CD14-positive monocyte (primary cell): ENCODE measurements at regions not wholly inside any gene's neighbourhood (a gene's known extent, or its start where the extent isn't known, plus 50 kb on each side); places are given as distances from the start of the nearest gene placed in this dataset.

Source experiments
- DNase-seq, 3 donors: peaks; one replicate each; pipeline ENCODE4 v3.0.0-alpha.2; 2011 to 2022
- H2AFZ ChIP-seq: 2 replicates; pipeline ENCODE4 v1.6.0; 2012; ENCODE audit warnings: mild to moderate bottlenecking, low read depth, low read length, inconsistent platforms; ENCODE audit not compliant: insufficient read depth, poor library complexity, severe bottlenecking
- H3K27ac ChIP-seq, 2 donors: 1 replicate in 1 of 2; 2 replicates in 1 of 2; pipeline ENCODE4 v1.5.1; 2012 to 2013; ENCODE audit warnings: low read length in 2 of 2, control low read depth in 1 of 2, inconsistent platforms in 1 of 2, low read depth in 1 of 2, mild to moderate bottlenecking in 1 of 2
- H3K27me3 ChIP-seq, 2 donors: one replicate each; pipeline versions ENCODE4 v1.6.0 to v1.6.1; 2011 to 2013; ENCODE audit warnings: low read length in 2 of 2; ENCODE audit not compliant: control insufficient read depth in 2 of 2, insufficient read depth in 2 of 2
- H3K36me3 ChIP-seq, 2 donors: replicated peaks in 1 of 2; 1 replicate in 1 of 2; 2 replicates in 1 of 2; pipeline versions ENCODE4 v1.5.1 to v1.6.1; 2012 to 2013; ENCODE audit warnings: low read length in 2 of 2, control low read depth in 1 of 2, inconsistent platforms in 1 of 2, mild to moderate bottlenecking in 1 of 2; ENCODE audit not compliant: insufficient read depth in 2 of 2, control insufficient read depth in 1 of 2
- H3K4me1 ChIP-seq, 2 donors: 1 replicate in 1 of 2; 2 replicates in 1 of 2; pipeline versions ENCODE4 v1.5.1 to v1.6.1; 2012 to 2013; ENCODE audit warnings: low read length in 2 of 2, control low read depth in 1 of 2, inconsistent platforms in 1 of 2, mild to moderate bottlenecking in 1 of 2, moderate library complexity in 1 of 2; ENCODE audit not compliant: insufficient read depth in 2 of 2, control insufficient read depth in 1 of 2
- H3K4me2 ChIP-seq: replicated peaks from 2 replicates; pipeline ENCODE3; 2012; ENCODE audit warnings: low read length, moderate library complexity, mild to moderate bottlenecking; ENCODE audit not compliant: poor library complexity, severe bottlenecking; ENCODE audit errors: extremely low read depth
- H3K4me3 ChIP-seq, 3 experiments: fragments of 200-600 bp in 1 of 3; sonication (generic) in 1 of 3; replicated peaks in 1 of 3; 1 replicate in 2 of 3; 2 replicates in 1 of 3; pipeline ENCODE4 v1.5.1; 2011 to 2013; ENCODE audit warnings: low read length in 3 of 3, mild to moderate bottlenecking in 3 of 3, control low read depth in 2 of 3, low read depth in 2 of 3, inconsistent platforms in 1 of 3, moderate library complexity in 1 of 3
- H3K79me2 ChIP-seq: 2 replicates; pipeline ENCODE4 v1.6.0; 2012; ENCODE audit warnings: mild to moderate bottlenecking, control low read depth, inconsistent platforms, low read length, moderate library complexity; ENCODE audit not compliant: insufficient read depth
- H3K9ac ChIP-seq: 2 replicates; pipeline ENCODE4 v1.6.0; 2017; ENCODE audit warnings: low read length, mild to moderate bottlenecking; ENCODE audit not compliant: insufficient read depth, poor library complexity, severe bottlenecking
- H3K9me3 ChIP-seq, 2 donors: replicated peaks in 1 of 2; 1 replicate in 1 of 2; 2 replicates in 1 of 2; pipeline versions ENCODE4 v1.5.1 to v1.6.1; 2012 to 2013; ENCODE audit warnings: low read length in 2 of 2, control low read depth in 1 of 2; ENCODE audit not compliant: control insufficient read depth in 1 of 2, insufficient read depth in 1 of 2
- H4K20me1 ChIP-seq: 2 replicates; pipeline ENCODE4 v1.6.0; 2012; ENCODE audit warnings: mild to moderate bottlenecking, low read length, control low read depth, moderate library complexity; ENCODE audit not compliant: insufficient read depth
- H3K27ac Mint-ChIP-seq, 7 donors: one replicate each; pipeline ENCODE4 v1.8.0; 2020; ENCODE audit warnings: mild to moderate bottlenecking in 7 of 7, mixed read lengths in 7 of 7, moderate library complexity in 6 of 7, inconsistent platforms in 2 of 7
- H3K27me3 Mint-ChIP-seq, 3 donors: one replicate each; pipeline ENCODE4 v1.8.0; 2021 to 2022; ENCODE audit warnings: low read depth in 3 of 3, mild to moderate bottlenecking in 3 of 3, mixed read lengths in 3 of 3, moderate library complexity in 3 of 3, inconsistent platforms in 1 of 3
- H3K36me3 Mint-ChIP-seq, 2 donors: one replicate each; pipeline ENCODE4 v1.8.0; 2020; ENCODE audit warnings: mixed read lengths in 2 of 2, inconsistent platforms in 1 of 2, mild to moderate bottlenecking in 1 of 2
- H3K4me1 Mint-ChIP-seq: one replicate; pipeline ENCODE4 v1.8.0; 2020; ENCODE audit warnings: mild to moderate bottlenecking, mixed read lengths
- H3K4me3 Mint-ChIP-seq, 2 donors: one replicate each; pipeline ENCODE4 v1.8.0; 2020; ENCODE audit warnings: mild to moderate bottlenecking in 2 of 2, mixed read lengths in 2 of 2, moderate library complexity in 1 of 2
- H3K9me3 Mint-ChIP-seq, 7 donors: one replicate each; pipeline ENCODE4 v1.8.0; 2020 to 2022; ENCODE audit warnings: mixed read lengths in 7 of 7, mild to moderate bottlenecking in 6 of 7, moderate library complexity in 6 of 7, inconsistent platforms in 2 of 7
- WGBS: methylation state at CpG from one replicate; pipeline ENCODE4 v1.1.5; 2013; ENCODE audit warnings: missing lambda C conversion rate; ENCODE audit not compliant: insufficient coverage; 5-methylcytosine and 5-hydroxymethylcytosine counted together
- intact Hi-C, 2 donors: fragments of 100-400 bp; cut with micrococcal nuclease; formaldehyde crosslinking; loops; one replicate each; pipeline versions ENCODE4 v1.15.0 to v1.15.1; 2023
- TF ChIP-seq, protein P1 (sequence below): fragments of 200-600 bp; IDR thresholded peaks from one replicate; pipeline ENCODE4 v1.8.0; 2022; ENCODE audit warnings: antibody characterized with exemption, mild to moderate bottlenecking

- no peak for DNase-seq
- H3K4me3 Mint-ChIP-seq, result no peak overlapping the region
- Histone ChIP-seq H3K4me1 (no peaks in the 10 kb centered on the region), H3K4me3 (no peak overlapping the region), H3K27me3 (no peaks in the 10 kb centered on the region), H3K9me3 (no peaks in the 10 kb centered on the region), H3K79me2 (no peaks in the 10 kb centered on the region), H2AFZ (no peak overlapping the region), H3K27ac (no peak overlapping the region), H4K20me1 (no peaks in the 10 kb centered on the region), H3K9ac (no peak overlapping the region), H3K36me3 (no peaks in the 10 kb centered on the region), H3K4me2 (no peak overlapping the region)
- TF ChIP-seq, protein P1, sequence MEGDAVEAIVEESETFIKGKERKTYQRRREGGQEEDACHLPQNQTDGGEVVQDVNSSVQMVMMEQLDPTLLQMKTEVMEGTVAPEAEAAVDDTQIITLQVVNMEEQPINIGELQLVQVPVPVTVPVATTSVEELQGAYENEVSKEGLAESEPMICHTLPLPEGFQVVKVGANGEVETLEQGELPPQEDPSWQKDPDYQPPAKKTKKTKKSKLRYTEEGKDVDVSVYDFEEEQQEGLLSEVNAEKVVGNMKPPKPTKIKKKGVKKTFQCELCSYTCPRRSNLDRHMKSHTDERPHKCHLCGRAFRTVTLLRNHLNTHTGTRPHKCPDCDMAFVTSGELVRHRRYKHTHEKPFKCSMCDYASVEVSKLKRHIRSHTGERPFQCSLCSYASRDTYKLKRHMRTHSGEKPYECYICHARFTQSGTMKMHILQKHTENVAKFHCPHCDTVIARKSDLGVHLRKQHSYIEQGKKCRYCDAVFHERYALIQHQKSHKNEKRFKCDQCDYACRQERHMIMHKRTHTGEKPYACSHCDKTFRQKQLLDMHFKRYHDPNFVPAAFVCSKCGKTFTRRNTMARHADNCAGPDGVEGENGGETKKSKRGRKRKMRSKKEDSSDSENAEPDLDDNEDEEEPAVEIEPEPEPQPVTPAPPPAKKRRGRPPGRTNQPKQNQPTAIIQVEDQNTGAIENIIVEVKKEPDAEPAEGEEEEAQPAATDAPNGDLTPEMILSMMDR, result no peak
- peaks cover 0 to 2% (median 0%) of the 10 kb centered on the region in 7 donors for H3K9me3 Mint-ChIP-seq
- peaks cover 0 to 3% (median 2%) of the 10 kb centered on the region in 3 donors for H3K27me3 Mint-ChIP-seq
- H3K4me1 Mint-ChIP-seq, result no peaks in the 10 kb centered on the region
- 100% methylated on average over 3 of the region's 4 CpGs for WGBS
- no peaks in the 10 kb centered on the region for H3K36me3 Mint-ChIP-seq
- H3K27ac Mint-ChIP-seq, result no peak overlapping the region
- intact Hi-C loops, result no loop called here
Measured at GRCh38 chr15:62750471-62750870, 292.1 kb upstream of the TPM1 start.

DNA sequence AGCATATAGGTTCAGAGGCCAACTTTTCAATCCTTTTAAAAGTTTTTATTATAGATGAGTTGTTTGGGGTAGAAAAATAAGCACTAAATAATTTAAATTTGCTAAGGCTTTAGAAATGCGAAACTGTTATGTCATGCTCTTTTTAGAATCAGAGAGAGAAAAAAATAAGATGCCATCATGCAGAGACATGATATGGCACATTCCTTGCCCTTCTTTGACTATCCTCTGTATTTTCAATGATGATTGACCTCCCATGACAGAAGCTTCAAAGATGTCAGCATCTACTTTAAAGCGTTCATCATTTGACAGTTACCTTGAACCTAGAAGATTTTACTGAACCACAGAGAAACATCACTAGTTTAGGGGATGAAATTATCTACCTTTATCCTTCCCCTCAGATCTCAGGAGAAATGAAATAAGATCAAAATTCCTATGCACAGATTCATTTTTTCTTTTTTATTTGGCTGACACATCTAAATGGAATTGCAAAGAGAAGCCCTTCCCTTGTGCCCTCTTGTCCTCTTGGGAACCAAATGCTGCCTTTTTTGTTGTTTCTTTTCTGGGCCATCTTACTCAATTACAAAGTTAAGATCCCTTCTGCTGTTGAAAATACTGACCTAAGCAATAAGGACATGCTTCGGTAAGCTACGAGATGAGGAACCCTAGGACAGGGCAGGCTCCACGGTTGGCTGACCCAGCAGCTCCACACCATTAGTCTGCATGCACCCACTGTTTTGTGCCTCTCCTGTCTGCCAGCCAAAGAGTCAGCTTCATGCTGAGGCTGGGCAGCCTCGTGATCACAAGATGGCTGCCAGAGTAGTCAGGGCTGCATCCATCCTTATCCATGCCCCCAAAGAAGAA lies 289.7 kb upstream of the TPM1 start:
- H3K27me3 ChIP-seq, result no peaks in the 10 kb centered on the region
- no peak overlapping the region for H3K27ac ChIP-seq

More for the DNA sequence above, 289.7 kb upstream of the TPM1 start:
- no peaks in the 10 kb centered on the region for H4K20me1 ChIP-seq
- Mint-ChIP-seq H3K27me3 (peaks cover 0 to 3% (median 2%) of the 10 kb centered on the region in 3 donors), H3K27ac (no peak overlapping the region), H3K36me3 (no peaks in the 10 kb centered on the region), H3K4me1 (no peaks in the 10 kb centered on the region), H3K4me3 (no peak overlapping the region), H3K9me3 (peaks cover 0 to 2% (median 0%) of the 10 kb centered on the region in 7 donors)
- H2AFZ ChIP-seq, result no peak overlapping the region
- DNase-seq, result no peak
- TF ChIP-seq, protein P1, result no peak
- H3K4me2 ChIP-seq, result no peak overlapping the region
- H3K9me3 ChIP-seq, result no peaks in the 10 kb centered on the region
- H3K9ac ChIP-seq, result no peak overlapping the region
- intact Hi-C loops, result no loop called here
- 95% methylated on average over 4 of the region's 6 CpGs for WGBS
- no peaks in the 10 kb centered on the region for H3K36me3 ChIP-seq
- no peak overlapping the region for H3K4me3 ChIP-seq
- no peaks in the 10 kb centered on the region for H3K4me1 ChIP-seq
- H3K79me2 ChIP-seq, result no peaks in the 10 kb centered on the region
